Gastrocnemius medialis (tissue), 4 donors: ENCODE measurements at regions not wholly inside any gene's neighbourhood (a gene's known extent, or its start where the extent isn't known, plus 50 kb on each side); places are given as distances from the start of the nearest gene placed in this dataset.

Experiments
- ATAC-seq, 2 donors: fragments of 150-250 bp; one replicate each; pipeline ENCODE4 v1.9.1; 2016
- DNase-seq, 2 donors: peaks; one replicate each; pipeline ENCODE4 v3.0.0-alpha.2; 2019
- H3K27ac ChIP-seq, 4 donors: fragments of 200-600 bp; sonication (generic); 1 replicate in 1 of 4; 2 replicates in 3 of 4; pipeline ENCODE4 v1.5.1; 2016 to 2018; ENCODE audit warnings: mild to moderate bottlenecking in 2 of 4, moderate library complexity in 1 of 4
- H3K27me3 ChIP-seq, 3 donors: fragments of 200-600 bp; sonication (generic) in 2 of 3; 1 replicate in 1 of 3; 2 replicates in 2 of 3; pipeline versions ENCODE4 v1.5.1 to v1.6.0; 2016 to 2019; ENCODE audit warnings: mild to moderate bottlenecking in 1 of 3, moderate library complexity in 1 of 3
- H3K36me3 ChIP-seq, 2 donors: fragments of 200-600 bp; sonication (generic) in 1 of 2; one replicate each; pipeline ENCODE4 v1.5.1; 2017 to 2018
- H3K4me1 ChIP-seq, 2 donors: fragments of 200-600 bp; sonication (generic) in 1 of 2; one replicate each; pipeline ENCODE4 v1.5.1; 2016 to 2017; ENCODE audit warnings: mild to moderate bottlenecking in 2 of 2
- H3K4me3 ChIP-seq, 4 donors: fragments of 200-600 bp; sonication (generic) in 3 of 4; 1 replicate in 1 of 4; 2 replicates in 3 of 4; pipeline ENCODE4 v1.5.1; 2016 to 2019; ENCODE audit warnings: mild to moderate bottlenecking in 2 of 4
- H3K9me3 ChIP-seq, 3 donors: fragments of 200-600 bp; sonication (generic) in 2 of 3; 1 replicate in 1 of 3; 2 replicates in 2 of 3; pipeline ENCODE4 v1.5.1; 2016 to 2019
- CTCF ChIP-seq, 5 experiments: fragments of 450-650 bp in 3 of 5; fragments of 200-600 bp in 2 of 5; sonication (generic) in 2 of 5; IDR thresholded peaks in 4 of 5; conservative IDR thresholded peaks in 1 of 5; 1 replicate in 4 of 5; 2 replicates in 1 of 5; pipeline ENCODE4 v1.5.1; 2016 to 2019; ENCODE audit warnings: antibody characterized with exemption in 5 of 5, mild to moderate bottlenecking in 3 of 5, moderate library complexity in 3 of 5
- POLR2A ChIP-seq, 2 donors: fragments of 450-650 bp; IDR thresholded peaks; one replicate each; pipeline ENCODE4 v1.6.1; 2017; ENCODE audit warnings: antibody characterized with exemption in 2 of 2, mild to moderate bottlenecking in 2 of 2, moderate library complexity in 2 of 2
- in situ Hi-C, 4 donors: fragments of 200-750 bp; cut with MboI; loops; one replicate each; pipeline versions ENCODE4 v1.15.0 to v1.8.0; 2017; ENCODE audit warnings: low sequenced_read_pairs in 4 of 4
- intact Hi-C: fragments of 100-400 bp; cut with DNase I; formaldehyde crosslinking; loops from one replicate; pipeline ENCODE4 v1.15.1; 2023; ENCODE audit warnings: low total_unique reads

DNA sequence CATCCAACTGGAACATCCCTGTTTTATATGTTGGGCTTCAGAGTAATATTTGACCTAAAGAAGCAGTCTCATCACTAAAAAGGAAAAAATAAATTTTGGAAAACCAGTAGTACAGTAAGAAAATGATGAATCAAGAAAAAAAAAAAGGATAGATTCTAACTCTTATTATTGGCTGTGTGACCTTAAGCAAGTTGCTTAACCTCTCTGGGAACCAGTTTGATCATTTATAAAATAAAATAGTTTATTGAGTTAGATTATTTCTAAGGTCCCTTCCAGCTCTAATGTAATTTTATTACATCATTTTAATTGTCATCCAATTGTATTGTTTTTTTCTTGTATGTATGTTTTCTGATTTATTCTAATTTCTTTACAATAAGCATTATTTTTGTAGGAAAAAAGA, 127.0 kb downstream of the PRELID2 start:
- ATAC-seq: no peak
- no peak for DNase-seq
- no peak overlapping the region for H3K27ac ChIP-seq
- H3K9me3 ChIP-seq: no peaks in the 10 kb centered on the region
- in situ Hi-C loops: no loop called here
- no peaks in the 10 kb centered on the region for H3K36me3 ChIP-seq
- TF ChIP-seq CTCF (IDR thresholded peaks at IDR 0.05 in 4 of 5, conservative IDR thresholded peaks at IDR 0.05 in 1 of 5): no peak
- TF ChIP-seq POLR2A (IDR thresholded peaks at IDR 0.05): no peak
- no peak overlapping the region for H3K4me3 ChIP-seq
- intact Hi-C loops: no loop called here
- no peaks in the 10 kb centered on the region for H3K27me3 ChIP-seq
- no peaks in the 10 kb centered on the region for H3K4me1 ChIP-seq

DNA sequence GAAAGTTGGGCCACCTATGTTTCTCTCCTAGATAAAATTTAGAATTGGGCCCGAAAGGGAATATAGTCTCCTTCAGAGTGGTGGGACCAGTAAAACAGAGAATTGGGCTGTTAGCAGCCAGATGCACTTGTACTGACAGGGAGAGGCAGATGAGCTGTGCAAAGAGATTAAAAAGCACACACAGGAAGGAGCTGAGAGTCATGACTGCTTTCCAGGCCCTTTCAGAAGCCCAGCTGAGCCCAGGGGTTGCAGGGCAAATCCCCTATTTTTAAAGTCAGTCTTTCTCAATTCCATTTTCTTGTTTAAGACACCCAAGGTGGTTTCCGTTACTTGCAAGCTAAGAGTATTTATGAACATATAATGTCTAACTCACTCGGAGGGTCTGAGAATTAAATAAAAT, 130.4 kb downstream of the PRELID2 start:
- in situ Hi-C loops: no loop called here

DNA sequence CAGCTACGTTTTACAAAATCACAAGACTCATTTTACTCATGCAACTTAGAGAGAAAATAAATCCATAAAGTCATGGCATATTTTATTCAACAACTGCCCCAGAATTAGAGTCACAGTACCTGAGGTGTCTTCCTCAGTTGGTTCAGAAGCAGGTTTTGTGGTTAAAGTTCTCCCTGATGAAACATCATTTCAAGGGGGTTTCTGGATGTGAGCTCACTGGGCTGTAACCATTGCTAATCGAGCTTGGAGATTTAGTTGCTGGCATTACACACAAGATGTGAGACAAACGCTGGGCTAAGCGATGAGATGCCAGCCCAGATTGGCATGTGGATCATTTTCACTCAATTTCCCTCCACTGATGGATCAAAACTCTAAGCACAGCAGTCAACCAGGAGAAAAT, 131.3 kb downstream of the PRELID2 start:
- no peaks in the 10 kb centered on the region for H3K36me3 ChIP-seq
- no peak for DNase-seq
- TF ChIP-seq CTCF (IDR thresholded peaks at IDR 0.05 in 4 of 5, conservative IDR thresholded peaks at IDR 0.05 in 1 of 5): no peak
- no peak for TF ChIP-seq POLR2A (IDR thresholded peaks at IDR 0.05)
- no peaks in the 10 kb centered on the region for H3K27me3 ChIP-seq
- H3K27ac ChIP-seq: no peak overlapping the region
- no peak overlapping the region for H3K4me3 ChIP-seq
- intact Hi-C loops: no loop called here
- ATAC-seq: no peak
- no peaks in the 10 kb centered on the region for H3K4me1 ChIP-seq
- in situ Hi-C loops: no loop called here
- H3K9me3 ChIP-seq: no peaks in the 10 kb centered on the region

More for the DNA sequence above, 130.4 kb downstream of the PRELID2 start:
- Histone ChIP-seq H3K27me3 (no peaks in the 10 kb centered on the region), H3K27ac (no peak overlapping the region), H3K4me1 (no peaks in the 10 kb centered on the region), H3K4me3 (no peak overlapping the region), H3K36me3 (no peaks in the 10 kb centered on the region), H3K9me3 (no peaks in the 10 kb centered on the region)
- TF ChIP-seq CTCF (IDR thresholded peaks at IDR 0.05 in 4 of 5, conservative IDR thresholded peaks at IDR 0.05 in 1 of 5) (no peak), POLR2A (IDR thresholded peaks at IDR 0.05) (no peak)
- ATAC-seq (no peak), DNase-seq (no peak)
- intact Hi-C loops: no loop called here

- Histone ChIP-seq H3K9me3 (no peaks in the 10 kb centered on the region), H3K4me1 (no peaks in the 10 kb centered on the region), H3K36me3 (no peaks in the 10 kb centered on the region), H3K27ac (no peak overlapping the region), H3K4me3 (no peak overlapping the region), H3K27me3 (no peaks in the 10 kb centered on the region)
- intact Hi-C loops (no loop called here), in situ Hi-C loops (no loop called here)
- ATAC-seq (no peak), DNase-seq (no peak)
- TF ChIP-seq POLR2A (IDR thresholded peaks at IDR 0.05) (no peak), CTCF (IDR thresholded peaks at IDR 0.05 in 4 of 5, conservative IDR thresholded peaks at IDR 0.05 in 1 of 5) (no peak)
Measured at GRCh38 chr5:145701404-145701803, 133.7 kb downstream of the PRELID2 start.

GRCh38 chr5:145699846-145700245, 135.3 kb downstream of the PRELID2 start:
- TF ChIP-seq POLR2A (IDR thresholded peaks at IDR 0.05) (no peak), CTCF (IDR thresholded peaks at IDR 0.05 in 4 of 5, conservative IDR thresholded peaks at IDR 0.05 in 1 of 5) (no peak)
- intact Hi-C loops (loop anchor here (5.0 kb wide), 1 partner anchor 347 kb away; no protein-coding TSS in a partner anchor), in situ Hi-C loops (loop anchor here (25.0 kb wide), 1 partner anchor 362 kb away; no protein-coding TSS in a partner anchor)

More at GRCh38 chr5:145699846-145700245, 135.3 kb downstream of the PRELID2 start:
- no peak for DNase-seq
- no peak overlapping the region for H3K4me3 ChIP-seq
- no peaks in the 10 kb centered on the region for H3K9me3 ChIP-seq
- no peak for ATAC-seq
- H3K4me1 ChIP-seq: no peaks in the 10 kb centered on the region
- no peaks in the 10 kb centered on the region for H3K27me3 ChIP-seq
- H3K27ac ChIP-seq: no peak overlapping the region
- no peaks in the 10 kb centered on the region for H3K36me3 ChIP-seq
